MCF 10A (cell line): ENCODE measurements at regions not wholly inside any gene's neighbourhood (a gene's known extent, or its start where the extent isn't known, plus 50 kb on each side); places are given as distances from the start of the nearest gene placed in this dataset.

Source experiments
- BruUV-seq: library from RNA; stranded (reverse); fragments of 400-500 nt; replicated peaks from 2 replicates; lab custom pipeline; 2021; lab: Mats Ljungman, UMichigan
- CTCF ChIA-PET: fragments of 300-600 bp; sonication (Branson Sonifier 250); formaldehyde crosslinking; extraction: SDS; loops from one replicate; lab custom pipeline; 2021; ENCODE audit warnings: antibody characterized with exemption, inconsistent platforms; lab: Yijun Ruan, JAX
- POLR2A ChIA-PET: fragments of 300-600, 350-650 bp; sonication (Branson Sonifier 250); formaldehyde crosslinking; extraction: SDS; loops from one replicate; lab custom pipeline; 2020; ENCODE audit warnings: antibody characterized with exemption, inconsistent platforms; lab: Yijun Ruan, JAX
- DNase-seq: peaks from one replicate; pipeline ENCODE4 v3.0.0-alpha.2; 2018; ENCODE audit not compliant: unreplicated experiment
- H3K27ac Mint-ChIP-seq: one replicate; pipeline ENCODE4 v1.8.0; 2022; ENCODE audit warnings: mild to moderate bottlenecking, low read depth, mixed read lengths; ENCODE audit not compliant: unreplicated experiment
- H3K27me3 Mint-ChIP-seq: one replicate; pipeline ENCODE4 v1.8.0; 2022; ENCODE audit warnings: mixed read lengths; ENCODE audit not compliant: insufficient read depth, unreplicated experiment
- H3K36me3 Mint-ChIP-seq: one replicate; pipeline ENCODE4 v1.8.0; 2022; ENCODE audit warnings: mild to moderate bottlenecking, moderate library complexity, mixed read lengths; ENCODE audit not compliant: insufficient read depth, unreplicated experiment
- H3K4me1 Mint-ChIP-seq: one replicate; pipeline ENCODE4 v1.8.0; 2022; ENCODE audit warnings: mixed read lengths; ENCODE audit not compliant: insufficient read depth, unreplicated experiment
- H3K4me3 Mint-ChIP-seq: one replicate; pipeline ENCODE4 v1.8.0; 2022; ENCODE audit warnings: mild to moderate bottlenecking, moderate library complexity, mixed read lengths; ENCODE audit not compliant: unreplicated experiment
- H3K9me3 Mint-ChIP-seq: one replicate; pipeline ENCODE4 v1.8.0; 2022; ENCODE audit warnings: mixed read lengths; ENCODE audit not compliant: unreplicated experiment
- intact Hi-C: fragments of 100-400 bp; cut with micrococcal nuclease; formaldehyde crosslinking; loops from 2 replicates; pipeline ENCODE4 v1.14.1; 2022
- TF ChIP-seq, protein P1 (sequence below): fragments of 200-600 bp; IDR thresholded peaks from one replicate; pipeline ENCODE4 v1.8.0; 2022; ENCODE audit warnings: antibody characterized with exemption, mild to moderate bottlenecking; ENCODE audit not compliant: unreplicated experiment

DNA sequence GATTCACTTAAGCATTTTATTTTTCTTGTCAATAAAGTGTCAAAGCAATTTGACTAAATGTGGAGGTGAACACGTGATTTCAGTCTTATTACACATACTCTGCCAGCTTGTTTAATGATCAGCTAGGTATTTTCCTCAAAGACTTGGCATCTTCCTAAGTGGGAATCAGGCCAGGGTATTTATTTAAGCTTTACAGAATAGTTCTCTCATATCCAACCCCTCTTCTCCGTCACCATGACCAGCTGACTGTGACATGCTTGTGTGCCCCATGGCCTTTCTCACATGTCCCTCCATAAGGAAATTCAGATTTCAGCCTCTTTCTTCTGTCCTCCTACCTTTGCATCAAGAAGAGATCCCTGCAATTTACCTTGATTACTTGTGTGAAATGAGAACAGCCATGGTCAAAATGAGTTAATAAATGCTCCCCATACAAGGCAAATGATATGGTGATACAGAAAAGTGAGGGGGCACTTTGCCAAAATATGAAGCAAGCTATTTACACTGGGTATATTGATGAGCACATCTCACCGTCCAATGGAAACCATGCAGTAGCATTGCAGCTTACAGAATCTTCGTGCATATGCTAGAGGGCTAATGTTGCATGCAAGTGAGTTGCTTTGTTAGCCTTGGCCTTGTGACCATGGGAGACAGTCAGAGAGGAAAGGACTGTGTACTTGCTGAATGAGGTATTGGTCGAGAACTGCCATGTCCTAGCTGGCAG, 202.2 kb downstream of the RNF152 start:
- CTCF ChIA-PET: no interaction called here

GRCh38 chr18:61687317-61687716, 205.5 kb downstream of the RNF152 start:
- POLR2A ChIA-PET: no interaction called here
- DNase-seq: no peak
- TF ChIP-seq, protein P1, sequence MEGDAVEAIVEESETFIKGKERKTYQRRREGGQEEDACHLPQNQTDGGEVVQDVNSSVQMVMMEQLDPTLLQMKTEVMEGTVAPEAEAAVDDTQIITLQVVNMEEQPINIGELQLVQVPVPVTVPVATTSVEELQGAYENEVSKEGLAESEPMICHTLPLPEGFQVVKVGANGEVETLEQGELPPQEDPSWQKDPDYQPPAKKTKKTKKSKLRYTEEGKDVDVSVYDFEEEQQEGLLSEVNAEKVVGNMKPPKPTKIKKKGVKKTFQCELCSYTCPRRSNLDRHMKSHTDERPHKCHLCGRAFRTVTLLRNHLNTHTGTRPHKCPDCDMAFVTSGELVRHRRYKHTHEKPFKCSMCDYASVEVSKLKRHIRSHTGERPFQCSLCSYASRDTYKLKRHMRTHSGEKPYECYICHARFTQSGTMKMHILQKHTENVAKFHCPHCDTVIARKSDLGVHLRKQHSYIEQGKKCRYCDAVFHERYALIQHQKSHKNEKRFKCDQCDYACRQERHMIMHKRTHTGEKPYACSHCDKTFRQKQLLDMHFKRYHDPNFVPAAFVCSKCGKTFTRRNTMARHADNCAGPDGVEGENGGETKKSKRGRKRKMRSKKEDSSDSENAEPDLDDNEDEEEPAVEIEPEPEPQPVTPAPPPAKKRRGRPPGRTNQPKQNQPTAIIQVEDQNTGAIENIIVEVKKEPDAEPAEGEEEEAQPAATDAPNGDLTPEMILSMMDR: no peak
- Mint-ChIP-seq H3K36me3 (no peaks in the 10 kb centered on the region), H3K27ac (no peak overlapping the region), H3K4me3 (no peak overlapping the region), H3K4me1 (no peaks in the 10 kb centered on the region), H3K9me3 (peaks cover 7% of the 10 kb centered on the region), H3K27me3 (no peaks in the 10 kb centered on the region)
- intact Hi-C loops: no loop called here
- CTCF ChIA-PET: no interaction called here
- BruUV-seq: no TSS peak

More for the DNA sequence above, 202.2 kb downstream of the RNF152 start:
- Mint-ChIP-seq H3K27ac (no peak overlapping the region), H3K9me3 (peaks cover 7% of the 10 kb centered on the region), H3K27me3 (no peaks in the 10 kb centered on the region), H3K4me3 (no peak overlapping the region), H3K4me1 (no peaks in the 10 kb centered on the region), H3K36me3 (no peaks in the 10 kb centered on the region)
- no TSS peak for BruUV-seq
- DNase-seq: no peak
- TF ChIP-seq, protein P1: no peak
- intact Hi-C loops: no loop called here
- POLR2A ChIA-PET: no interaction called here

DNA sequence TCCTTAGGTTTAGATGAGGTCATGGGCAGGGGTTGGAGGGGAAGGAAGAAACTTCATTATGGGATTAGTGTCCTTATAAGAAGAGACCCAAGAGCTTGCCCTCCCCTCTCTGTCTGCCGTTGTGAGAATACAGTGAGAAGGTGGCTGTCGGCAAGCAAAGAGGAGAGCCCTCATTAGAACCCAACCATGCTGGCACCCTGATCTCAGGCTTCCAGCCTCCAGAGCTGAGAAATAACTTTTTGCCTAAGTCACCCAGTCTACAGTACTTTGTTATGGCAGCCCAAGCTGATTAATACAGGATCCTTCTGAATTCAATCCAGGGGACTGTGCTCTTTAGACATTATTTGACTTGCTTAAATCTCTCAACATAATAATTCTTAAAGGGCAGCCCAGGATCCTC, 209.0 kb downstream of the RNF152 start:
- H3K36me3 Mint-ChIP-seq: no peaks in the 10 kb centered on the region
- H3K4me3 Mint-ChIP-seq: no peak overlapping the region
- intact Hi-C loops: no loop called here
- no peaks in the 10 kb centered on the region for H3K27me3 Mint-ChIP-seq
- DNase-seq: no peak
- no TSS peak for BruUV-seq
- POLR2A ChIA-PET: interaction anchor here (0.6 kb wide), 1 partner anchor 349 kb away, joined by 3 read pairs; no protein-coding TSS in a partner anchor
- H3K4me1 Mint-ChIP-seq: no peaks in the 10 kb centered on the region
- CTCF ChIA-PET: no interaction called here
- H3K27ac Mint-ChIP-seq: no peak overlapping the region
- TF ChIP-seq, protein P1: no peak
- H3K9me3 Mint-ChIP-seq: peaks cover 14% of the 10 kb centered on the region

DNA sequence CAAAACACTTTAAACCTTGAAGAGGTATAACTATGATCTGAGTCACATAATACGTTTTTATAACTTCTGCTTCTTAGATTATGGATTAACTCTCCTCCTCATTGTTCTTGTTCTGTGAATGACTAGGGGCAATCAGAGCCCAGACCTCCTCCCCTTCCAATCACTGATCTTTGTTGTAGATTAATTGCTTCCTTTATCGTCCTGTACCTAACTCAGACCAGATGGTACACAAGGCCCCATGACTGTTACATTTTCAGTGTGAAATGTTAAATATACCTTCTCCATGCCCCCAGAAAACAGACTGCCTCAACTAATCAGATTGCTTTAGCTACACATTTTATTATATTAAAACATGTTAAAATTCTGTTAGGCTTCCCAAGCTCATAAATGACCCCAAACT, 211.7 kb downstream of the RNF152 start:
- BruUV-seq: no TSS peak
- H3K4me3 Mint-ChIP-seq: no peak overlapping the region
- CTCF ChIA-PET: interaction anchor here (1.1 kb wide), 1 partner anchor 65 kb away, joined by 3 read pairs; no protein-coding TSS in a partner anchor
- no peaks in the 10 kb centered on the region for H3K27me3 Mint-ChIP-seq
- POLR2A ChIA-PET: no interaction called here
- H3K9me3 Mint-ChIP-seq: peaks cover 7% of the 10 kb centered on the region
- DNase-seq: no peak
- intact Hi-C loops: no loop called here
- no peaks in the 10 kb centered on the region for H3K36me3 Mint-ChIP-seq
- H3K4me1 Mint-ChIP-seq: no peaks in the 10 kb centered on the region
- H3K27ac Mint-ChIP-seq: no peak overlapping the region
- TF ChIP-seq, protein P1: no peak
